ENCODE measurements at regions not wholly inside any gene's neighbourhood (a gene's known extent, or its start where the extent isn't known, plus 50 kb on each side); places are given as distances from the start of the nearest gene placed in this dataset.
A peak's percentile ranks its signal among the peaks of the same experiment; 100 is the strongest.

- H3K4me3 ChIP-seq (ENCODE audit: low read length) = no peak overlapping the region
- no peak for DNase-seq (ENCODE audit: low read depth)
- no peak for TF ChIP-seq CTCF (conservative IDR thresholded peaks at IDR 0.05; ENCODE audit: low read depth, low read length)
Observed at GRCh38 chr12:87760943-87761342, 268.3 kb downstream of the C12orf50 start.

GRCh38 chr12:87758271-87758670, 270.9 kb downstream of the C12orf50 start:
- no peak for DNase-seq (ENCODE audit: low read depth)
- no peak for TF ChIP-seq CTCF (conservative IDR thresholded peaks at IDR 0.05; ENCODE audit: low read depth, low read length)
- H3K4me3 ChIP-seq (ENCODE audit: low read length) = no peak overlapping the region

- no peak for TF ChIP-seq CTCF (conservative IDR thresholded peaks at IDR 0.05; ENCODE audit: low read depth, low read length)
- no peak for DNase-seq (ENCODE audit: low read depth)
- H3K4me3 ChIP-seq (ENCODE audit: low read length) = no peak overlapping the region
Observed at GRCh38 chr12:87756721-87757120, 272.5 kb downstream of the C12orf50 start.

- H3K4me3 ChIP-seq (ENCODE audit: low read length) = no peak overlapping the region
- DNase-seq (ENCODE audit: low read depth) = no peak
- TF ChIP-seq CTCF (conservative IDR thresholded peaks at IDR 0.05; ENCODE audit: low read depth, low read length) = no peak
Observed at GRCh38 chr12:87756111-87756510, 273.1 kb downstream of the C12orf50 start.

- TF ChIP-seq CTCF (conservative IDR thresholded peaks at IDR 0.05; ENCODE audit: low read depth, low read length) = no peak
- H3K4me3 ChIP-seq (ENCODE audit: low read length) = no peak overlapping the region
- DNase-seq (ENCODE audit: low read depth) = peak; percentile 61
Observed at GRCh38 chr12:87728931-87729593, 300.1 kb downstream of the C12orf50 start.

GRCh38 chr12:87720967-87721366, 308.2 kb downstream of the C12orf50 start:
- no peak for DNase-seq (ENCODE audit: low read depth)
- TF ChIP-seq CTCF (conservative IDR thresholded peaks at IDR 0.05; ENCODE audit: low read depth, low read length) = no peak

GRCh38 chr12:87704374-87704773, 324.8 kb downstream of the C12orf50 start:
- no peak overlapping the region for H3K4me3 ChIP-seq (ENCODE audit: low read length)
- peak; percentile 83 for DNase-seq (ENCODE audit: low read depth)
- TF ChIP-seq CTCF (conservative IDR thresholded peaks at IDR 0.05; ENCODE audit: low read depth, low read length) = no peak

More at GRCh38 chr12:87720967-87721366, 308.2 kb downstream of the C12orf50 start:
- no peak overlapping the region for H3K4me3 ChIP-seq (ENCODE audit: low read length)

All from retinal pigment epithelial cell (primary cell).